ENCODE measurements at regions not wholly inside any gene's neighbourhood (a gene's known extent, or its start where the extent isn't known, plus 50 kb on each side); places are given as distances from the start of the nearest gene placed in this dataset.

GRCh38 chr1:192453360-192453992 lies 122.1 kb upstream of the RGS1 start:
- TF ChIP-seq SIN3A (IDR thresholded peaks at IDR 0.05; ENCODE audit: borderline replicate concordance, insufficient read depth, low read length) (no peak), POLR2AphosphoS5 (IDR thresholded peaks at IDR 0.05; ENCODE audit: low read depth, low read length) (no peak), FOXP2 (optimal IDR thresholded peaks at IDR 0.05; ENCODE audit: borderline replicate concordance, extremely low read depth, extremely low read length, insufficient read depth) (no peak), TAF1 (IDR thresholded peaks at IDR 0.05; ENCODE audit: borderline replicate concordance, insufficient read depth, low read length) (no peak)
- TF ChIP-seq, protein P1, sequence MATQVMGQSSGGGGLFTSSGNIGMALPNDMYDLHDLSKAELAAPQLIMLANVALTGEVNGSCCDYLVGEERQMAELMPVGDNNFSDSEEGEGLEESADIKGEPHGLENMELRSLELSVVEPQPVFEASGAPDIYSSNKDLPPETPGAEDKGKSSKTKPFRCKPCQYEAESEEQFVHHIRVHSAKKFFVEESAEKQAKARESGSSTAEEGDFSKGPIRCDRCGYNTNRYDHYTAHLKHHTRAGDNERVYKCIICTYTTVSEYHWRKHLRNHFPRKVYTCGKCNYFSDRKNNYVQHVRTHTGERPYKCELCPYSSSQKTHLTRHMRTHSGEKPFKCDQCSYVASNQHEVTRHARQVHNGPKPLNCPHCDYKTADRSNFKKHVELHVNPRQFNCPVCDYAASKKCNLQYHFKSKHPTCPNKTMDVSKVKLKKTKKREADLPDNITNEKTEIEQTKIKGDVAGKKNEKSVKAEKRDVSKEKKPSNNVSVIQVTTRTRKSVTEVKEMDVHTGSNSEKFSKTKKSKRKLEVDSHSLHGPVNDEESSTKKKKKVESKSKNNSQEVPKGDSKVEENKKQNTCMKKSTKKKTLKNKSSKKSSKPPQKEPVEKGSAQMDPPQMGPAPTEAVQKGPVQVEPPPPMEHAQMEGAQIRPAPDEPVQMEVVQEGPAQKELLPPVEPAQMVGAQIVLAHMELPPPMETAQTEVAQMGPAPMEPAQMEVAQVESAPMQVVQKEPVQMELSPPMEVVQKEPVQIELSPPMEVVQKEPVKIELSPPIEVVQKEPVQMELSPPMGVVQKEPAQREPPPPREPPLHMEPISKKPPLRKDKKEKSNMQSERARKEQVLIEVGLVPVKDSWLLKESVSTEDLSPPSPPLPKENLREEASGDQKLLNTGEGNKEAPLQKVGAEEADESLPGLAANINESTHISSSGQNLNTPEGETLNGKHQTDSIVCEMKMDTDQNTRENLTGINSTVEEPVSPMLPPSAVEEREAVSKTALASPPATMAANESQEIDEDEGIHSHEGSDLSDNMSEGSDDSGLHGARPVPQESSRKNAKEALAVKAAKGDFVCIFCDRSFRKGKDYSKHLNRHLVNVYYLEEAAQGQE (IDR thresholded peaks at IDR 0.05; ENCODE audit: insufficient read depth in 1 of 2, low read depth in 2 of 2, low read length in 2 of 2): no peak

DNA sequence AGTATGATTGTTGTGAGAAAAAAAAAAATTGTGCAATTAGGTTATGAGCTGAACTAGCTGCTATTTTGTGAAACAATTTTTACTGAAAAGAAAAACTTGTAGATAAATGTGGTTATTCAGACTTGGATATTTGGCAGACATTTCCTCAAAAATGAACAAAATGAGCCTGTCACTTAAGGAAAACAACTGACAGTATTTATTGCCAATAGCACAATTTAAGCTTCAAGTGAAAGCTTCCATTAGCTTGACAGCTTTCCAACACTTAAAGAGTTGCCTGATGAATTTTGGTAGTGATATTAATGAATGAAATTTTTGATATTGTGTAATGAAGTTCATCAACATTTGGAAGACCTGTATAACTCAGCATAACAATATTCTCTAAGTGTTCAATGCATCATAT lies 116.1 kb upstream of the RGS1 start:
- TF ChIP-seq FOXP2 (optimal IDR thresholded peaks at IDR 0.05; ENCODE audit: borderline replicate concordance, extremely low read depth, extremely low read length, insufficient read depth): no peak
- TF ChIP-seq SIN3A (IDR thresholded peaks at IDR 0.05; ENCODE audit: borderline replicate concordance, insufficient read depth, low read length): no peak
- no peak for TF ChIP-seq TAF1 (IDR thresholded peaks at IDR 0.05; ENCODE audit: borderline replicate concordance, insufficient read depth, low read length)
- no peak for TF ChIP-seq POLR2AphosphoS5 (IDR thresholded peaks at IDR 0.05; ENCODE audit: low read depth, low read length)
- TF ChIP-seq, protein P1 (IDR thresholded peaks at IDR 0.05; ENCODE audit: insufficient read depth in 1 of 2, low read depth in 2 of 2, low read length in 2 of 2): no peak

DNA sequence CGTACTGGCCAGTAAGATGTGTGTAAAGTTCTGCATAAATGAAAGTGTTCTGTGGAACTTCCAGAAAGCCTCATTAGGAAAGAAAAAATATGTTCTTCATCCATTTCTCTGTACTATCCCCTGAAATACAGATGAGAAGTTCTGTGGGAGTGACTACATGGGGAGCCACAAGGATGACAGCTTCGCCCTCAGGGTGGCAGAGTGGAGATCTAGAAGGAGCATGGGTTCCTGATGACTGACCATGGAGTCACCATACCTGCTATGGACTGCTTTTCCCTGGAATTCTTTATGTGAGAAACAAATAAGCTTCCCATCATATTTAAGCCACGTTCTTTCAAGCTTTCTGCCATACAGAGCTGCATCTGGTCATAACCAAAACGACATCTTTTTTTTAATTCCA lies 113.9 kb upstream of the RGS1 start:
- no peak for TF ChIP-seq POLR2AphosphoS5 (IDR thresholded peaks at IDR 0.05; ENCODE audit: low read depth, low read length)

DNA sequence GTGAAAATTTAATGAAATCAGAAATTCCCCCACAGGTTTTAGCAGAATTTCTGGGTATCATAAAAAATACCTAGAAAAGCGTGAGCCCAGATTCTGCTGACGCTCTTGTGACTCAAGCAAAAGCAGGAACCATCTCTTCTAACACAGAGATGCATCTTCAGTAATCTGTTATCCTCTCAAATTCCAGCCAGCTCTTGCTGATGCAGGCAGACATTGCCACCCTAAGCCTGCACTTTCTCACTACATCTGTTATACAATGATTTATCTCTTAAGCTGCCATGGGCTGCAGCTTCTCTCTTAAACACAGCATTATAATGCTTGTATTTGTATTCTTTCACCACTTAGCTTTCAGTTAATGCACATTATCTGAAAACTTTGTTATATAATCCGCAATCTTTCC lies 113.0 kb upstream of the RGS1 start:
- no peak for TF ChIP-seq TAF1 (IDR thresholded peaks at IDR 0.05; ENCODE audit: borderline replicate concordance, insufficient read depth, low read length)
- no peak for TF ChIP-seq FOXP2 (optimal IDR thresholded peaks at IDR 0.05; ENCODE audit: borderline replicate concordance, extremely low read depth, extremely low read length, insufficient read depth)
- TF ChIP-seq, protein P1 (IDR thresholded peaks at IDR 0.05; ENCODE audit: insufficient read depth in 1 of 2, low read depth in 2 of 2, low read length in 2 of 2): no peak

- TF ChIP-seq, protein P1 (IDR thresholded peaks at IDR 0.05; ENCODE audit: insufficient read depth in 1 of 2, low read depth in 2 of 2, low read length in 2 of 2): no peak
- TF ChIP-seq SIN3A (IDR thresholded peaks at IDR 0.05; ENCODE audit: borderline replicate concordance, insufficient read depth, low read length): no peak
- TF ChIP-seq FOXP2 (optimal IDR thresholded peaks at IDR 0.05; ENCODE audit: borderline replicate concordance, extremely low read depth, extremely low read length, insufficient read depth): no peak
- TF ChIP-seq TAF1 (IDR thresholded peaks at IDR 0.05; ENCODE audit: borderline replicate concordance, insufficient read depth, low read length): no peak
- no peak for TF ChIP-seq POLR2AphosphoS5 (IDR thresholded peaks at IDR 0.05; ENCODE audit: low read depth, low read length)
Observed at GRCh38 chr1:192463661-192464060, 111.9 kb upstream of the RGS1 start.

Measured in PFSK-1 (cell line).